ENCODE measurements at regions not wholly inside any gene's neighbourhood (a gene's known extent, or its start where the extent isn't known, plus 50 kb on each side); places are given as distances from the start of the nearest gene placed in this dataset.

DNA sequence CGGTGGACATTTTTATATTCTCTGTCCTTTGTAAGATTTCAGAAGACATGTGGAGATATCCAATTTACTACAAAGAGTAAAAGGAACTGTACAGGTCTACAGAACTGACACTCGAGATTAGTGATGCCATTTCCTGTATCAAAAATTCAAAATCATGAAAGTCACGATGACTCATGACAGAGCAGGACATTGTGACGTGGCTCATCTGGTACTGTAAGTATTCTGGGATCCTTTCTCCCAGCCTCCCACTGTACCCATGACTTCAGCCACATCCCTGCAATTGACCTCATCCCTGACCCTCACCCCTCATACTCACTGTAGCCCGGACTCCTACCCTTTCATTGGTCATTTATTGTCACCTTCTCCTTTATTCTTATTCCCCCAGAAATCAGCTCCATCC lies 736.5 kb downstream of the EPHA4 start:
- DNase-seq: no peak

- no peak for DNase-seq
Measured at GRCh38 chr2:220837226-220837625, 734.9 kb downstream of the EPHA4 start.

GRCh38 chr2:220842901-220843665 lies 729.0 kb downstream of the EPHA4 start:
- no peak for DNase-seq

GRCh38 chr2:220845766-220846273 lies 726.3 kb downstream of the EPHA4 start:
- no peak for DNase-seq

DNA sequence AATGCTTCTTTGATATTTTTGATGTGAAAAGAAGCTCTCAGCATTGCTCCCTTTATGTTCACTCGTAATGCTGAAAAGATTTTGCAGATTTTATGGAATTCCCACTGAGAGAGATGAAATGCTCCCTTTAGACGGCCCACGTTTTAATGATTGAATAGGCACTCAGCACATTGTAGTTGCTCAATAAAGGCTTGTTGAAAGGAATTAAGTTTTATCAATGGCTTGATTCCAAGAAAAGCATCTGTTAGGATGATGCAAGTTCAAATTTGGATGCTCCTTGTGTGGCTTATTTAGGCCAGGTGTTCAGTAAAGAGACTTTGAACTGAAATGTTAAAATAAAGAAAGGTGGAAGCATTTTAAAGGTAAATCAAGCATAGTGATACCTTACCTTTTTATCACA lies 725.1 kb downstream of the EPHA4 start:
- no peak for DNase-seq

GRCh38 chr2:220847589-220847988 lies 724.5 kb downstream of the EPHA4 start:
- DNase-seq: no peak

GRCh38 chr2:220849433-220849832 lies 722.7 kb downstream of the EPHA4 start:
- no peak for DNase-seq

DNA sequence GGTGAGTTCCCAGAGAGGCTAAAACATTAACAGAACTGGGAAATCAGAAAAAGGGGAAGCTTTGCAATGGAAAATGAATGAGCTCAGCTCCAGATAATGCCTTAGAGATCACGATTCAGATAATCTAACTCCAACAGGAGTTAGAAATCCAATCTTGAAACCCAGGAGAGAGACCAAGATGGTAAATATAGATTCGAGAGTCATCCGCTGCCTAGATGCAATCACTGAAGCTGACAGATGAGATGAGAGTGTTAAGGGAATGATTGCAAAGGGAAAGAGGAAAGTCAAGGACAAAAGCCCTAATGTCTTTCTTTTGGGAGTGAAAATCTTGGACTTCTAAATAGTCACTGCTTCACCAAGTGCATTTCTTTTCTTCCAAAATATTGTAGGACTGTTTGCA lies 722.0 kb downstream of the EPHA4 start:
- DNase-seq: no peak

DNA sequence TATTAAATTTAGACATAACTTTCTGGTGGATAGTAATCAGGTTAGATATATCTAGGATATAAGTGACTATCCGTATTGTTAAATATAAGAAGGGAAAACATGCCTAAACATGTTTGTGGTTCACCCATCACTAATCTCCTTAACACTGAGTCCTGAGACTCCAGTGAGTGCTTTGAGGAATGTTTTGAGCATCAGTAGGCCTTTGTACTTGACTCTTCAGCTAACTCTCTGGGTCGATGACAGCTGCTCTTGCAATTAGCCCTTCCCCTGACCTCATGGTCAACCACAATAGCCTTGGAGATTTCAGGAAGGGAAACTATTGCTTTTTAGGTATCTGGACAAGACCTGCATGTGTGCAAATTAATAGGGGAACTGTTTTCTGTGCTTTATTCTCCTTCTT lies 716.8 kb downstream of the EPHA4 start:
- DNase-seq: no peak

- no peak for DNase-seq
Measured at GRCh38 chr2:220856486-220856885, 715.6 kb downstream of the EPHA4 start.

DNA sequence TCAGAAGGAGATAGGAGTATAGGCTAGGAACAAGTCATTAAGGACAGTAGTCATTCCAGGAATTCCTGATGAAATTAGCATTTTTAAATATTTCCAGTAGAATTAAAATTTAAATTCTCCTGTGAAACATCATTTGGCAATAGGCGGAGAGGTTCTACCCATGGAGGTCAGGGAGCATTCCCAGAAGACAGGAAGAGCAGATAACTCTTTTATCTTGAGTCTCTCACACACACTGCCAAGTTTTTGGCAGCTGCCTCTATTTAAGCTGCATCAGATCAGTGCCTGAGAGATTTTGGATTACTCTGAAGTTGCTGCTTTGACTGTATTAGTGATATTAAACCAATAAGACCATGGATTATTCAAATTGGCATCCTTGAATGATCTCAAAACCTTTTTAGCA lies 714.7 kb downstream of the EPHA4 start:
- no peak for DNase-seq

- DNase-seq: no peak
Measured at GRCh38 chr2:220858101-220858500, 714.0 kb downstream of the EPHA4 start.

GRCh38 chr2:220871909-220872308 lies 700.2 kb downstream of the EPHA4 start:
- DNase-seq: no peak

DNA sequence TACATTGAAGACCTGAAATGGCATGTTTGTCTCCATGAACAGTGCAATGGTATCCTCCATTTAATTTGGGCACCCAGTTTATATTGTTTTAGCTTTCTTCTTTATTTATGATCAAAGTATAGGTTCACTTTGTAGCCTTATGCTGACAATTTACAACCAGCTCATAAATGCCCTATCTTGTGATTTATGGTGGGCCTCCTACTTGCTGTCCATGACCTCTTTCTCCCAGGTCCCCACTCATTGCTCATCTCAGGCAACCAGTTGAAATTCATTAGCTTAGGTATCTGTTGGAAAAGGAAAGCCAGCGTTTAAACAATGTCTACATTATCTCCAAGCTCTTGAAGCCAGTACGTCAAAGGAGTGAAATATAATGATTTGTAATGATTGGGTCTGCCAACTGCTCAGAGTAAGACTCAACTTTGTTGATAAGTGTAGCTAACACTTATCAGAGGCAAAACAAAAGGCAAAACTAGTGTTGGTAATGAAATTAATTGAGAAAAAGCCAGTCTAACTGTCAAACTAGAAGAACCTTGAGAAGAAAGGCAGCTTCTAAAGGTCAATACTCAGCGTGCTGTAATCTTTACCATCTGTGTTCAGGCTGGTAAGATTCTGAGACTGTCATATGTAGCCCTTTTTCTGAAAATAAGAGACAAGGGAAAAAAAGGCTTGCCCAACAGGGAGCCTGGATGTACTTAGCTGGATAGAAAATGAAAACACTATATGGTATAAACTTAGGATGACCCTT lies 695.9 kb downstream of the EPHA4 start:
- DNase-seq: no peak

- DNase-seq: no peak
Measured at GRCh38 chr2:220877491-220877890, 694.6 kb downstream of the EPHA4 start.

DNA sequence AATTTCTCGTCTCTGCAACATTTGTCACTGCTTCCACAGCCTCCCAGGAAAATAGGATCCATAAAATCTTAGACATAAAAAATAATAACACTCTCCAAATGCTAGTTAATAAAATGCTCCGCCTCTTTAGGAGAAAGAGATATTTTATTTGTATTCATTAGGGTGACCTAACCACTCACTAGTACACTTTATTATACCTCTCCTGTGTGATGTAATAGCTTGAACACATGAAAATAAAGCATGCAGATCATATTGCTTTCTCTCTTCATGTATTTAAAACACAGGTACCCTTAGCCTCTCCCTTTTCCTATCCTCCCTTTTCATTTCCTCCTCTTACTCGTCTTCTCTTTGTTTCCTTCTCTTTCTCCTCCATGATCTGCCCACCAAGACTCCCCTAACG lies 694.2 kb downstream of the EPHA4 start:
- DNase-seq: no peak

DNA sequence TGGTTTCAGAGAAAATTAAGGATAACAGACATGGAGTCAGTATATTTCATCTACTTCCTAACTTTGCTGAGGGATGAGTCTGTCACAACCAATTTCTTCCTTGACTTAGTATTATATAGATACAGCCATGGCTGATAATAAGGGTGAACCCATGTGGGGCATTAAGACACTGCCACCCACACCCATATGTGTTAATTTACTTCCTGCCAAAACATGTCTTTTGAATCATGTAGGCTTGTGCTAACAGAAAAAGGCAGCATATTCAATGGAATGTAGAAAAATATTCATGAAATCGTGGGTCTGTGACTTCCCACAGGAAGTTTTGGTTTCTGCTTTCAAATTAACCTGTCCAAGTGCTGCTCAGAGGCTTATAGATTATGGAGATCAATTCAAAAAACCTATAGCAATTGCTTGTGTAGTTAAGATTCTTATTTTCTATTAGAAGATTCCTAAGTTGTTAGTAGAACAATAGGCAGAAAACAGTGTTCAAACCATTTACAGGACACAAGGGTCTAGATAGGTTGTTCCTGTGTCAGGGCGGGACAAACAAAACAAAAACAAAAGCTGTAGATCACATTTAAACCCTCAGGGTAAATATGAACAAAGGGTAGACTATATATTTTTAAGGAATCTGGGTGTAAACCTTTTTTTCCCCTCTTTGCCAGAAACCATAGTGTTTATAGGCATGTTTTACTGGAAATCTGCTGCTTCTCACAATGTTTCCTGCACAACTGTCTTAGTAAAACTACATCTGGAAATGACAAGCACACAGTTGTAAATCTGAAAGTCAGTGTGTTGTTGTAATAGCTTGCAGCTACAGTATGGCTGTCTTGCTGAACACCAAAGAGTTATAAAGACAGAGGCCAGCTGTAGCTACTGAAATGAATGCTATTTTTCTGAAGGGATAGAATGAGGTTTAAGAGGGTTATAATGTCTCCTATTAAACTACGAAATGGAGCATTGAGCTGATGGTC lies 691.2 kb downstream of the EPHA4 start:
- no peak for DNase-seq

GRCh38 chr2:220882507-220882906 lies 689.6 kb downstream of the EPHA4 start:
- DNase-seq: no peak

DNA sequence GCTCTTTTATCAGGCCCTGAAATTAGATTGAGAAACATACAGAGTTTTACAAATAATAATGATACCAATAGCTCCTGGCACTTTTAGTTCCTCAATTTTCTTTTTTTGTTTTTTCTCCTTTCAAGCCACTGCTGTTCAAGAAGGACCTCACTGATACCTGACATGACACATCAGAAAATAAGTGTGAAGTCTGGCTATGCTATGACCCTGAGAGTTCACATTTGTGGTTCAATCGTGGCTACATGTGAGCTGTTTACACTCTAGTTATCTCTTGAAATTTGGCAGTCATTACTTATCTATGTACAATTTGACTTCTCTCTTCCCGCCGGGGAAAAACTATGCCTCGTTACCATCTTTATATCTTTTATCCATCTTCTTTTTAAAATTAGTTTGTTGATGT lies 686.5 kb downstream of the EPHA4 start:
- no peak for DNase-seq

- no peak for DNase-seq
Measured at GRCh38 chr2:220887271-220887870, 684.7 kb downstream of the EPHA4 start.

GRCh38 chr2:220887876-220888275 lies 684.2 kb downstream of the EPHA4 start:
- DNase-seq: no peak

GRCh38 chr2:220890931-220891330 lies 681.2 kb downstream of the EPHA4 start:
- DNase-seq: no peak

- DNase-seq: no peak
Measured at GRCh38 chr2:220891405-220891804, 680.7 kb downstream of the EPHA4 start.
